NCI-H2227 (cell line): ENCODE measurements at regions not wholly inside any gene's neighbourhood (a gene's known extent, or its start where the extent isn't known, plus 50 kb on each side); places are given as distances from the start of the nearest gene placed in this dataset.
"Not testable (repeated sequence)": the region's sequence is repeated elsewhere in the genome, so short reads cannot be mapped to it uniquely, and the experiment has no call there.

ENCODE experiments used
- DNase-seq: peaks from one replicate; lab custom pipeline; 2025; ENCODE audit not compliant: unreplicated experiment; lab: John Stamatoyannopoulos, UW

GRCh38 chr5:12183003-12183402 lies 278.8 kb upstream of the CTNND2 start:
- DNase-seq: peak; percentile 65

GRCh38 chr5:12177851-12178250 lies 273.6 kb upstream of the CTNND2 start:
- no peak for DNase-seq

GRCh38 chr5:12177225-12177624 lies 273.0 kb upstream of the CTNND2 start:
- no peak for DNase-seq

GRCh38 chr5:12175914-12176585 lies 271.8 kb upstream of the CTNND2 start:
- no peak for DNase-seq

- no peak for DNase-seq
Observed at GRCh38 chr5:12174734-12175133, 270.5 kb upstream of the CTNND2 start.

- no peak for DNase-seq
Observed at GRCh38 chr5:12169536-12169935, 265.3 kb upstream of the CTNND2 start.

GRCh38 chr5:12162863-12163262 lies 258.6 kb upstream of the CTNND2 start:
- DNase-seq: no peak

- no peak for DNase-seq
Observed at GRCh38 chr5:12147513-12147912, 243.3 kb upstream of the CTNND2 start.

- DNase-seq: no peak
Observed at GRCh38 chr5:12141496-12141895, 237.2 kb upstream of the CTNND2 start.

GRCh38 chr5:12133520-12133919 lies 229.3 kb upstream of the CTNND2 start:
- no peak for DNase-seq

GRCh38 chr5:12131020-12131419 lies 226.8 kb upstream of the CTNND2 start:
- DNase-seq: not testable (repeated sequence)

- no peak for DNase-seq
Observed at GRCh38 chr5:12125895-12126294, 221.6 kb upstream of the CTNND2 start.

GRCh38 chr5:12119657-12120056 lies 215.4 kb upstream of the CTNND2 start:
- DNase-seq: no peak

GRCh38 chr5:12114075-12114474 lies 209.8 kb upstream of the CTNND2 start:
- DNase-seq: no peak

- no peak for DNase-seq
Observed at GRCh38 chr5:12113062-12113461, 208.8 kb upstream of the CTNND2 start.

- no peak for DNase-seq
Observed at GRCh38 chr5:12111261-12111660, 207.0 kb upstream of the CTNND2 start.

- DNase-seq: no peak
Observed at GRCh38 chr5:12110629-12111028, 206.4 kb upstream of the CTNND2 start.

- DNase-seq: no peak
Observed at GRCh38 chr5:12109075-12109688, 204.9 kb upstream of the CTNND2 start.

- no peak for DNase-seq
Observed at GRCh38 chr5:12102151-12102550, 197.9 kb upstream of the CTNND2 start.

GRCh38 chr5:12100542-12100941 lies 196.3 kb upstream of the CTNND2 start:
- DNase-seq: no peak

GRCh38 chr5:12099296-12099695 lies 195.1 kb upstream of the CTNND2 start:
- DNase-seq: no peak

- DNase-seq: no peak
Observed at GRCh38 chr5:12095808-12096281, 191.6 kb upstream of the CTNND2 start.

GRCh38 chr5:12093586-12093985 lies 189.3 kb upstream of the CTNND2 start:
- DNase-seq: no peak
